BLaER1 (cell line): ENCODE measurements at regions not wholly inside any gene's neighbourhood (a gene's known extent, or its start where the extent isn't known, plus 50 kb on each side); places are given as distances from the start of the nearest gene placed in this dataset.
A peak's percentile ranks its signal among the peaks of the same experiment; 100 is the strongest.

Experiments
- H3K27ac ChIP-seq: shearing (Covaris generic); formaldehyde crosslinking; 2 replicates; pipeline ENCODE4 v1.8.1; 2022
- H3K27me3 ChIP-seq: shearing (Covaris generic); formaldehyde crosslinking; 2 replicates; pipeline ENCODE4 v1.8.1; 2022
- H3K36me3 ChIP-seq: shearing (Covaris generic); formaldehyde crosslinking; 2 replicates; pipeline ENCODE4 v1.8.1; 2022
- H3K4me1 ChIP-seq: shearing (Covaris generic); formaldehyde crosslinking; 2 replicates; pipeline ENCODE4 v1.8.1; 2022
- H3K4me2 ChIP-seq: shearing (Covaris generic); formaldehyde crosslinking; 2 replicates; pipeline ENCODE4 v1.8.1; 2022
- H3K4me3 ChIP-seq: shearing (Covaris generic); formaldehyde crosslinking; 2 replicates; pipeline ENCODE4 v1.8.1; 2022
- H3K9ac ChIP-seq: shearing (Covaris generic); formaldehyde crosslinking; 2 replicates; pipeline ENCODE4 v1.8.1; 2022
- H3K9me3 ChIP-seq: shearing (Covaris generic); formaldehyde crosslinking; 2 replicates; pipeline ENCODE4 v1.8.1; 2022
- H4K20me1 ChIP-seq: shearing (Covaris generic); formaldehyde crosslinking; 2 replicates; pipeline ENCODE4 v1.8.1; 2022
- Cebpa-rat ChIP-seq: shearing (Covaris generic); IDR thresholded peaks from 2 replicates; pipeline ENCODE4 v1.8.1; 2022

DNA sequence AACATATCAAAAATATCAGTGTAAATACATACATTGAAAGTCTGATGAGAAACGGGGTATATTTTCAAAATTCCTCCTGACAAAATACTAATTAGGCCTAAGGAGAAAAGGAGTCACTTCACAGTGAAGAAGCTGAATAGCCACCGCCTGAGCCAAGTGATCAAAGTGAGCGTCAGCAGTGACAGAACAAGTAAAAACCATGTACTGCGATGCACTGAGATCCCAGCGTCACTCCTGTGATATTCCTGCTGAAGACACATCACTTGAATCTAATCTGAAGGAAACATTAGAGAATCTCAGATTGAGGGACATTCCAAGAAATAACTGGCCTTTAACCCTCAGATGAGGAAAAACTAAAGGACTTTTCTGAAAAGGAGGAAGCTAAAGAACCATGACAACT lies 285.3 kb downstream of the EN1 start:
- TF ChIP-seq Cebpa-rat, result no peak
- H3K9ac ChIP-seq, result no peak overlapping the region
- no peaks in the 10 kb centered on the region for H3K9me3 ChIP-seq
- no peaks in the 10 kb centered on the region for H4K20me1 ChIP-seq
- no peaks in the 10 kb centered on the region for H3K4me1 ChIP-seq
- H3K4me2 ChIP-seq, result no peak overlapping the region
- no peak overlapping the region for H3K4me3 ChIP-seq
- no peaks in the 10 kb centered on the region for H3K36me3 ChIP-seq
- H3K27ac ChIP-seq, result no peak overlapping the region
- H3K27me3 ChIP-seq, result no peaks in the 10 kb centered on the region

DNA sequence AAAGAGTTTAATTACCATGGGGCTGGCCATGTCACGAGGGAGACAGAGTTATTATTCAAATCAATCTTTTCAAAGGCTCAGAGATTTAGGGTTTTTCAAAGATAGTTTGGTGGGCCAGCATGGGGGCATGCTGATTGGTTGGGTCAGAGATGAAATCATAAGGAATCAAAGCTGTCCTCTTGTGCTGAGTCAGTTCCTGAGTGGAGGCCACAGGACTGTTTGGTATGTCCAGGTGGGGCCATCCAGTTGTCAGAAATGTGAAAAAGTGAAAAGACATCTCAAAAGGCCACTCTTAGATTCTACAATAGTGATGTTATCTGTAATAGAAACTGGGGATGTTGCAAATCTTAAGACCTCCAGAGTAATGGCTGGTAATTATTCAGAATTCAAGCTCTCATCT lies 288.6 kb downstream of the EN1 start:
- no peaks in the 10 kb centered on the region for H4K20me1 ChIP-seq
- no peak overlapping the region for H3K4me2 ChIP-seq
- H3K9ac ChIP-seq, result no peak overlapping the region
- H3K4me3 ChIP-seq, result no peak overlapping the region
- H3K27me3 ChIP-seq, result no peaks in the 10 kb centered on the region
- H3K27ac ChIP-seq, result no peak overlapping the region
- no peaks in the 10 kb centered on the region for H3K36me3 ChIP-seq
- no peak for TF ChIP-seq Cebpa-rat
- no peaks in the 10 kb centered on the region for H3K4me1 ChIP-seq
- peaks cover 10% of the 10 kb centered on the region; the same call in 1 of the 2 replicates for H3K9me3 ChIP-seq

DNA sequence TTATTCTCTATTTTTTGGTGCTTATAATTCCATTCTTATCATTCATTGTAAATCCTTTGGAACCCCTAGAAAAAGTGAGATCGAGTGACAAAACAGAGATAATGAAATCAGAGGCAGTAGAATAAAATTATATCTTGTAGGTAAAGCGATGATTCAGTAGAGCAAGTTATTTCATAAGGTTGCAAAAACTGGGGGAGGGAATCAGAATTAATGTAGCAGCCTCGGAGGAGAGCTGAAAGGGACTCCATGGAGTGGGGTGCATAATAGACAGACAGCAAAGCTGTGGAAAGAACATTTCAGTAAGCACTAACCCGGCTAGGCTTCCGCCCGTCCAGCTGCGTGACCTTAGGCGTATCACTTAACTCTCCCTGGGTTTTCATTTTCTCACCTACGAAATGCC lies 289.7 kb downstream of the EN1 start:
- no peaks in the 10 kb centered on the region for H4K20me1 ChIP-seq
- H3K9ac ChIP-seq, result no peak overlapping the region
- peaks cover 10% of the 10 kb centered on the region; the same call in 1 of the 2 replicates for H3K9me3 ChIP-seq
- TF ChIP-seq Cebpa-rat, result no peak
- no peaks in the 10 kb centered on the region for H3K27me3 ChIP-seq
- no peak overlapping the region for H3K4me2 ChIP-seq
- no peaks in the 10 kb centered on the region for H3K4me1 ChIP-seq
- H3K36me3 ChIP-seq, result no peaks in the 10 kb centered on the region
- no peak overlapping the region for H3K4me3 ChIP-seq
- no peak overlapping the region for H3K27ac ChIP-seq

DNA sequence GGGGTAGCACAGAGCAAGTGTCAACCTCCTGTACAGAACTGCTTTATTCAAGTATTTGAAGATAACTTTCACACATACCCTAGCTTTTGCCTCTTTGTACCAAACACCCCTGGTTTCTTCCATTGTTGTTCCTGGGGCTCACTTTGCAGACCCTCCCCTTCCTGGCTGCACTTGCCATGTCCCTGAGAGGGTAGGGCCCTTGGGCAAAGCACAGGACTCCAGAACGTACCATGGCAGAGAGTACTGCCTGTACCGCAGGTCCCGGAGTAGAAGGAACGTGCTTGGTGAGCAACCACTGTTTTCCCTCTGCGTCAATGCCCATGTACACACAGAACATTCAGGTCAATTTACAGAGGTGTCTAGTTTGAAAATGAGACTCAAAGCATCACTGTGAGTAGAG lies 290.4 kb downstream of the EN1 start:
- no peaks in the 10 kb centered on the region for H3K27me3 ChIP-seq
- H3K4me3 ChIP-seq, result no peak overlapping the region
- H3K9me3 ChIP-seq, result peaks cover 10% of the 10 kb centered on the region; the same call in 1 of the 2 replicates
- H3K36me3 ChIP-seq, result no peaks in the 10 kb centered on the region
- no peak overlapping the region for H3K9ac ChIP-seq
- H4K20me1 ChIP-seq, result no peaks in the 10 kb centered on the region
- no peak for TF ChIP-seq Cebpa-rat
- H3K4me1 ChIP-seq, result peaks cover 1% of the 10 kb centered on the region
- no peak overlapping the region for H3K27ac ChIP-seq
- no peak overlapping the region for H3K4me2 ChIP-seq

DNA sequence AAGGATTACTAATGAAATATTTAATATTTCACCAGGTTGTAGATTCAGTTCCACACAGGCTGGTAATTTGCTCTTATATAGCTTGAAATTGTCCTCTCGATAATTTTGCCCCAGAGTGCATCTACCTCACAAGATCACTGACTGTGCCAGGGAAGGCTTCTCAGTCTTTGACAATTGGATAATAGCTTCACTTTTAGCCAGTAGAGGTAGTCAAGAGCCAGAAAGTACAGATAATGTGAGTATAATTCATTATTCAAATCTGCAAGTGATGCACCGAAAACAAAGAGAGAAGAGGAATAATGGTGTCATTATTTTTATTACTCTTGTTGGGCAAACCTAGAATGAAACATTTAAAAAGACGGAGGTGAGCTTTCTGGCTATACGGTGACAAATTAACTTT lies 292.8 kb downstream of the EN1 start:
- H3K4me1 ChIP-seq, result peaks cover 12% of the 10 kb centered on the region
- no peak overlapping the region for H3K9ac ChIP-seq
- no peaks in the 10 kb centered on the region for H3K36me3 ChIP-seq
- H3K9me3 ChIP-seq, result peaks cover 10% of the 10 kb centered on the region; the same call in 1 of the 2 replicates
- H3K27me3 ChIP-seq, result no peaks in the 10 kb centered on the region
- no peaks in the 10 kb centered on the region for H4K20me1 ChIP-seq
- H3K4me2 ChIP-seq, result no peak overlapping the region
- no peak for TF ChIP-seq Cebpa-rat
- no peak overlapping the region for H3K4me3 ChIP-seq
- H3K27ac ChIP-seq, result no peak overlapping the region

DNA sequence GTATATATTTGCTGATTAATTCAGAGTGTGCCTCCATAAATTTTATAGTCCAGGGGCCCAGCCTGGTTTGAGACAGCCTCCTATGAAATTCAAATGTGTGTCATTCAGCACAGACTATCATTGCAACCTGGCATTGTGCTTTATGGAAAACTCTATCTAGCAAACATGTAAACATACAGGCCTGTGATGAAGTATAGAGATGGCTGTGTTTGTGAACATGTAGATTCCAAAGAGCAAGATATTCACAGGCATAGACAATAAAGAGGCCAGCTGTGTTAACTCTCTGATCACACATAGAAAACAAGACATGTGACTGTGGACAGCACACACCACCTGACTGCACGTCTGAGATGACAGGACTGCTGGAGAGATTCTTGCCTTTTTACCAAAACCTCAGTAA lies 297.9 kb downstream of the EN1 start:
- Histone ChIP-seq H4K20me1 (no peaks in the 10 kb centered on the region), H3K4me3 (no peak overlapping the region), H3K4me2 (no peak overlapping the region), H3K27me3 (no peaks in the 10 kb centered on the region), H3K4me1 (peaks cover 12% of the 10 kb centered on the region), H3K9ac (no peak overlapping the region), H3K27ac (no peak overlapping the region), H3K36me3 (no peaks in the 10 kb centered on the region), H3K9me3 (no peaks in the 10 kb centered on the region; the same call in 1 of the 2 replicates)
- no peak for TF ChIP-seq Cebpa-rat

DNA sequence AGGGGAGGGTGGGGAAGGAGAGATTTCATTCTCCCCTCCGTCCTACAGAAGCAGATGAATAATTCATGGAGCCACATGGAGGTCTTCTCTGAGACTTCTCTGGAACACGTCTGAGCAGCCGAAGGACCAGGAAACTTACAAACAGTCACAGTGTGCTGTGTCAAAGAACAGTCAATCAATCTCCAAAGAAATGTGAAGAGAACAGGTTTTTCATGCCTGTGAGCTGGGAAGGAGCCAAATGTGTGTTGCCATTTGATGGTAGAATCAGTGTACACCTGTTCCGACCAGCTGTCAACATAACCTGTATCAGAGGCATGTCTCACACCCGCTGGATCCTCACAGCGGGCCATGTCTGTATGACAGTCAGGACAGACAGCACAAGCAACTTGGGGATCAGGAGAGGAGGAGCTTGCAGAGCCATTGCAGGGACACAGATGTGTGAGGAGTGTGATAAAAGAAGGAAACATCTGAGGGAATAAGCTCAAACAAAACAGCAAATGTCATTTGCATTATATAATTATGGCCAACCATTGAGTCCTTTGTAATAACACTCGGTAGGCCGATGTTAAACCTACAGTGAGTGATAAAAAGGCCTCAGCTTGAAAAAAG lies 298.5 kb downstream of the EN1 start:
- peaks cover 12% of the 10 kb centered on the region for H3K4me1 ChIP-seq
- no peak overlapping the region for H3K4me2 ChIP-seq
- H3K9ac ChIP-seq, result no peak overlapping the region
- H3K27me3 ChIP-seq, result no peaks in the 10 kb centered on the region
- no peaks in the 10 kb centered on the region; the same call in 1 of the 2 replicates for H3K9me3 ChIP-seq
- no peak overlapping the region for H3K27ac ChIP-seq
- H4K20me1 ChIP-seq, result no peaks in the 10 kb centered on the region
- no peak overlapping the region for H3K4me3 ChIP-seq
- TF ChIP-seq Cebpa-rat, result no peak
- no peaks in the 10 kb centered on the region for H3K36me3 ChIP-seq

DNA sequence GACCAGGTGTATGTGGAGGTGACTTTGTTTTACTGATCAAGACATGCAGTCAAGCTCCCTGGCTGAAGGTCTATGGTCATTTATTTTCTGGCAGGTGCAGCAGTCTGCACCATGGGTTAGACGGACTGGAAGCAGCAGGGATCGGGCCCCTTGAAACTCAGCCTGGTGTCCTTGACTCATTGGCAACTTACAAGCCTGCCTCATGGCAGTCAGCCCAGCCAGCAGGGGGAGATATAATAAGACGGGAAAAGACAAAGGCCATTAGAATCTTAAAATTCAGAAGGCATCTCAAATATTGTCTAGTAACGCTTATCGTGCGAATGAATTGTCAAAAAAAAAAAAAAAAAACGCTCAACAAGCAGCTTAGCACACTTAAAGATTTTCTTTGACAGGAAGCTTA lies 308.2 kb downstream of the EN1 start:
- Histone ChIP-seq H3K4me3 (no peak overlapping the region), H3K27ac (no peak overlapping the region), H3K36me3 (no peaks in the 10 kb centered on the region), H3K4me1 (peaks cover 9% of the 10 kb centered on the region), H3K4me2 (no peak overlapping the region), H3K9me3 (no peaks in the 10 kb centered on the region; the same call in none of the 2 replicates), H4K20me1 (no peaks in the 10 kb centered on the region), H3K27me3 (no peaks in the 10 kb centered on the region), H3K9ac (no peak overlapping the region)
- no peak for TF ChIP-seq Cebpa-rat

DNA sequence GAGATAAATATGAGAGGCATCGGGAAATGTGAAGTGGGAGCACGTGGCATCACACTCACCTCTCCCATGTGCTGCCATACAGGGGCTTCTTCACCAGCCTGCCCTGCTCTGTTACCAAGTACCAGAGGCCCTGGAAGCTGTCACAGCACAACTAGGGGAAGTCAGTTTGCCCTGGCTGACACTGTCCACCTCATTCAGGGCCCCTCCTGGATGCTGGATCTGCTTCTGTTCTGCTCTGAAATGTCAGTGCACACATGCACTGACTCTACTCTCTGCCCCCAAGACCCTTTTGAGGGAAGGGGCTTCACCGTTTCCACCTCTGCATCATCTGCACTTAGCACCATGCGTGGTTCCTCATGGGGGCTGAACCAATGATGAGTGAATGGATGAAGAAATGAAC lies 311.1 kb downstream of the EN1 start:
- Histone ChIP-seq H3K27me3 (no peaks in the 10 kb centered on the region), H3K36me3 (no peaks in the 10 kb centered on the region), H3K4me2 (no peak overlapping the region; the same call in 1 of the 2 replicates), H3K4me3 (no peak overlapping the region), H4K20me1 (no peaks in the 10 kb centered on the region), H3K27ac (no peak overlapping the region), H3K4me1 (peaks cover 9% of the 10 kb centered on the region), H3K9me3 (no peaks in the 10 kb centered on the region), H3K9ac (no peak overlapping the region)
- TF ChIP-seq Cebpa-rat, result no peak

DNA sequence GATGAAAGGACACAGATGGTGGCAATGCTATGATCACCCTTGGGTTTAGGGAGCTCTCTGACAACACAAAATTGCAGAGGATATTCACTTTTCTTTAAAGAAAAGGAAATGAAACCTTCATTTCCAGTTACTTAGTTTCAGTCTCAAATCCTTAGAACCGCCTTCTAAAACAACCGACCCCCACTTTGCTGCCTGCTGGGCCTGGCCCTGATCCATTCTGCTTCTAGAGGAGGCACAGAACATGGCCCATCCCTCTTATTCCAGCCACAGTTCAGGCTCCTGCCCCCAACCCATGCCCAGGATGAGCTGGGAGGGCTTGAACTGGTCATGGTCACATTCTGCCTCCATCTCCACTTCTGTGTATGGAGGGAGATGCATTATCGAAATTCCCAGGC lies 311.6 kb downstream of the EN1 start:
- Histone ChIP-seq H4K20me1 (no peaks in the 10 kb centered on the region), H3K9ac (no peak overlapping the region), H3K9me3 (no peaks in the 10 kb centered on the region), H3K4me2 (peak overlapping the region; percentile 24; the same call in 1 of the 2 replicates), H3K4me3 (no peak overlapping the region), H3K27ac (no peak overlapping the region), H3K36me3 (no peaks in the 10 kb centered on the region), H3K27me3 (no peaks in the 10 kb centered on the region), H3K4me1 (peaks cover 9% of the 10 kb centered on the region)
- TF ChIP-seq Cebpa-rat, result no peak
